Endothelial cell of umbilical vein (primary cell): ENCODE measurements at regions not wholly inside any gene's neighbourhood (a gene's known extent, or its start where the extent isn't known, plus 50 kb on each side); places are given as distances from the start of the nearest gene placed in this dataset.

ENCODE experiments used
- BruUV-seq: library from RNA; stranded (reverse); fragments of 400-500 nt; replicated peaks from 2 replicates; lab custom pipeline; 2021; lab: Mats Ljungman, UMichigan
- CTCF ChIA-PET: fragments of 300-600, 350-600 bp; sonication (Branson Sonifier 250); formaldehyde crosslinking; loops from one replicate; lab custom pipeline; 2021; ENCODE audit warnings: antibody characterized with exemption, inconsistent platforms; lab: Charles Lee
- POLR2A ChIA-PET: fragments of 300-600, 350-600 bp; sonication (Branson Sonifier 250); formaldehyde crosslinking; loops from one replicate; lab custom pipeline; 2021; ENCODE audit warnings: antibody characterized with exemption, inconsistent platforms; lab: Charles Lee
- DNase-seq: peaks from one replicate; pipeline ENCODE4 v3.0.0-alpha.2; 2011; ENCODE audit warnings: low read depth, low spot score
- FAIRE-seq: peaks from 2 replicates; lab custom pipeline; 2011; peaks lifted over from hg19 to GRCh38; lab: Jason Lieb, UNC
- H2AFZ ChIP-seq: 2 replicates; pipeline ENCODE4 v1.6.0; 2012; ENCODE audit warnings: low read depth, low read length, control low read depth, inconsistent platforms
- H3K27ac ChIP-seq: 2 replicates; pipeline ENCODE4 v1.5.1; 2011; ENCODE audit warnings: low read depth, mild to moderate bottlenecking, control low read depth, low read length, moderate library complexity; ENCODE audit not compliant: insufficient read depth
- H3K27me3 ChIP-seq, 2 experiments: 2 replicates each; pipeline versions ENCODE4 v1.6.0 to v1.6.1; 2011; ENCODE audit warnings: low read length in 2 of 2, mixed read lengths in 1 of 2; ENCODE audit not compliant: control insufficient read depth in 2 of 2, insufficient read depth in 2 of 2
- H3K36me3 ChIP-seq, 2 experiments: 2 replicates in 1 of 2; 3 replicates in 1 of 2; pipeline ENCODE4 v1.5.1; 2011; ENCODE audit warnings: low read length in 2 of 2, mild to moderate bottlenecking in 1 of 2, moderate library complexity in 1 of 2; ENCODE audit not compliant: control insufficient read depth in 2 of 2, insufficient read depth in 2 of 2; ENCODE audit errors: extremely low read depth in 1 of 2
- H3K4me1 ChIP-seq: 3 replicates; pipeline ENCODE4 v1.5.1; 2011; ENCODE audit warnings: mild to moderate bottlenecking, low read length; ENCODE audit not compliant: control insufficient read depth, insufficient read depth; ENCODE audit errors: extremely low read depth
- H3K4me2 ChIP-seq: 2 replicates; pipeline ENCODE4 v1.6.1; 2011; ENCODE audit warnings: low read length, control low read depth, mixed read lengths; ENCODE audit not compliant: insufficient read depth
- H3K4me3 ChIP-seq, 3 experiments: fragments of 200-600 bp in 1 of 3; sonication (generic), shearing (Covaris generic) in 1 of 3; replicated peaks in 1 of 3; 2 replicates each; pipeline ENCODE4 v1.5.1; 2011 to 2016; ENCODE audit warnings: control low read depth in 3 of 3, low read length in 3 of 3, mild to moderate bottlenecking in 2 of 3, inconsistent platforms in 1 of 3, low read depth in 1 of 3, moderate library complexity in 1 of 3; ENCODE audit not compliant: insufficient read depth in 1 of 3
- H3K79me2 ChIP-seq: 2 replicates; pipeline ENCODE4 v1.6.0; 2012; ENCODE audit warnings: low read length, inconsistent platforms; ENCODE audit not compliant: control insufficient read depth, insufficient read depth
- H3K9ac ChIP-seq: replicated peaks from 2 replicates; pipeline ENCODE3; 2011; ENCODE audit warnings: low read length, control low read depth; ENCODE audit not compliant: insufficient read depth; ENCODE audit errors: extremely low read depth
- H3K9me1 ChIP-seq: replicated peaks from 3 replicates; pipeline ENCODE4 v1.6.0; 2011; ENCODE audit warnings: mild to moderate bottlenecking, low read length; ENCODE audit not compliant: control insufficient read depth, insufficient read depth; ENCODE audit errors: extremely low read depth
- H3K9me3 ChIP-seq: replicated peaks from 2 replicates; pipeline ENCODE4 v1.5.1; 2012; ENCODE audit warnings: low read length, inconsistent platforms; ENCODE audit not compliant: control insufficient read depth, insufficient read depth
- H4K20me1 ChIP-seq: replicated peaks from 2 replicates; pipeline ENCODE3; 2011; ENCODE audit warnings: mild to moderate bottlenecking, low read length; ENCODE audit not compliant: control insufficient read depth, insufficient read depth; ENCODE audit errors: extremely low read depth
- CTCF ChIP-seq, 2 donors: IDR thresholded peaks; 1 replicate in 1 of 2; 2 replicates in 1 of 2; pipeline ENCODE4 v1.5.1; 2011; ENCODE audit warnings: low read length in 2 of 2, mild to moderate bottlenecking in 2 of 2, moderate library complexity in 2 of 2, control low read depth in 1 of 2, inconsistent platforms in 1 of 2, low read depth in 1 of 2; ENCODE audit not compliant: insufficient read depth in 1 of 2; ENCODE audit errors: extremely low read depth in 1 of 2
- EZH2 ChIP-seq: IDR thresholded peaks from 2 replicates; pipeline ENCODE4 v1.6.1; 2012; ENCODE audit warnings: borderline replicate concordance, low read depth, mild to moderate bottlenecking, moderate library complexity, low read length, inconsistent platforms; ENCODE audit not compliant: severe bottlenecking
- FOS ChIP-seq: IDR thresholded peaks from 2 replicates; pipeline ENCODE4 v1.6.1; 2011; ENCODE audit warnings: mild to moderate bottlenecking, low read length, moderate library complexity, borderline replicate concordance; ENCODE audit not compliant: insufficient read depth
- GATA2 ChIP-seq: IDR thresholded peaks from 2 replicates; pipeline ENCODE4 v1.7.0; 2011; ENCODE audit warnings: low read depth, mild to moderate bottlenecking, moderate library complexity, mixed read lengths, low read length; ENCODE audit not compliant: insufficient read length, insufficient read depth
- JUN ChIP-seq: IDR thresholded peaks from 2 replicates; pipeline ENCODE4 v1.6.1; 2011; ENCODE audit warnings: borderline replicate concordance, low read depth; ENCODE audit not compliant: insufficient read length, insufficient read depth
- MAX ChIP-seq: IDR thresholded peaks from 2 replicates; pipeline ENCODE4 v1.6.1; 2011; ENCODE audit not compliant: insufficient read depth, insufficient read length
- MYC ChIP-seq: IDR thresholded peaks from one replicate; pipeline ENCODE4 v1.6.1; 2011; ENCODE audit warnings: mild to moderate bottlenecking, low read depth, low read length
- POLR2A ChIP-seq: IDR thresholded peaks from 2 replicates; pipeline ENCODE4 v1.6.1; 2012; ENCODE audit warnings: low read depth, mild to moderate bottlenecking, control low read depth, low read length
- POLR2AphosphoS5 ChIP-seq: IDR thresholded peaks from 2 replicates; pipeline ENCODE4 v1.6.1; 2012; ENCODE audit warnings: low read depth, mild to moderate bottlenecking, control low read depth, low read length, moderate library complexity; ENCODE audit not compliant: insufficient read depth
- dilution Hi-C: fragments of 300-500 bp; cut with MboI; formaldehyde crosslinking; loops from one replicate; pipeline ENCODE4 v1.15.0; 2019; ENCODE audit warnings: low sequenced_read_pairs; ENCODE audit not compliant: extremely low pct_ligation_motif_present
- intact Hi-C: fragments of 100-400 bp; cut with micrococcal nuclease; formaldehyde crosslinking; loops from one replicate; pipeline ENCODE4 v1.10.0; 2022

- no peak overlapping the region for H3K27ac ChIP-seq
- FAIRE-seq (no peak), DNase-seq (peak; percentile 51)
- dilution Hi-C loops: no loop called here
- H3K9ac ChIP-seq: no peak overlapping the region
- H3K9me3 ChIP-seq: no peaks in the 10 kb centered on the region
- no peaks in the 10 kb centered on the region for H3K36me3 ChIP-seq
- H3K4me1 ChIP-seq: no peaks in the 10 kb centered on the region
- ChIA-PET CTCF (no interaction called here), POLR2A (no interaction called here)
- intact Hi-C loops: no loop called here
- no peaks in the 10 kb centered on the region for H3K79me2 ChIP-seq
- H3K9me1 ChIP-seq: no peaks in the 10 kb centered on the region
- TF ChIP-seq MAX (no peak), GATA2 (no peak), MYC (no peak), FOS (no peak), POLR2A (no peak), EZH2 (no peak), CTCF (IDR thresholded peaks at IDR 0.05; ENCODE audit: extremely low read depth in 1 of 2, insufficient read depth in 1 of 2, low read depth in 1 of 2, low read length in 2 of 2) (no peak), JUN (no peak), POLR2AphosphoS5 (no peak)
- no TSS peak for BruUV-seq
- H2AFZ ChIP-seq: no peak overlapping the region
- no peak overlapping the region for H3K4me3 ChIP-seq
- H3K4me2 ChIP-seq: no peak overlapping the region
- H3K27me3 ChIP-seq: no peaks in the 10 kb centered on the region
- no peaks in the 10 kb centered on the region for H4K20me1 ChIP-seq
Observed at GRCh38 chr5:145324767-145325479, 510.2 kb downstream of the PRELID2 start.
